NCI-H774 (cell line): ENCODE measurements at regions not wholly inside any gene's neighbourhood (a gene's known extent, or its start where the extent isn't known, plus 50 kb on each side); places are given as distances from the start of the nearest gene placed in this dataset.

ENCODE experiments used
- DNase-seq: peaks from one replicate; lab custom pipeline; 2025; lab: John Stamatoyannopoulos, UW

GRCh38 chr11:32039149-32039548 is 51.7 kb upstream of the RCN1 start:
- DNase-seq, result no peak

- no peak for DNase-seq
These were observed 56.2 kb upstream of the RCN1 start for GRCh38 chr11:32034680-32035079.

- no peak for DNase-seq
These were observed 56.7 kb upstream of the RCN1 start for GRCh38 chr11:32034149-32034548.

GRCh38 chr11:32033491-32033890 is 57.4 kb upstream of the RCN1 start:
- no peak for DNase-seq

- DNase-seq, result no peak
These were observed 57.8 kb upstream of the RCN1 start for GRCh38 chr11:32033067-32033466.

GRCh38 chr11:32032478-32032877 is 58.4 kb upstream of the RCN1 start:
- no peak for DNase-seq

- no peak for DNase-seq
These were observed 58.8 kb upstream of the RCN1 start for GRCh38 chr11:32032052-32032451.

- no peak for DNase-seq
These were observed 59.9 kb upstream of the RCN1 start for GRCh38 chr11:32030875-32031503.

GRCh38 chr11:32029721-32030120 is 61.2 kb upstream of the RCN1 start:
- no peak for DNase-seq

- DNase-seq, result no peak
These were observed 62.7 kb upstream of the RCN1 start for GRCh38 chr11:32028201-32028600.

- DNase-seq, result no peak
These were observed 64.1 kb upstream of the RCN1 start for GRCh38 chr11:32026766-32027165.

GRCh38 chr11:32024948-32025347 is 65.9 kb upstream of the RCN1 start:
- DNase-seq, result no peak

- DNase-seq, result no peak
These were observed 67.2 kb upstream of the RCN1 start for GRCh38 chr11:32023370-32024305.

- no peak for DNase-seq
These were observed 72.2 kb upstream of the RCN1 start for GRCh38 chr11:32018672-32019071.

GRCh38 chr11:32016111-32016510 is 74.8 kb upstream of the RCN1 start:
- no peak for DNase-seq

GRCh38 chr11:32015427-32015826 is 75.4 kb upstream of the RCN1 start:
- DNase-seq, result no peak

- no peak for DNase-seq
These were observed 77.3 kb upstream of the RCN1 start for GRCh38 chr11:32013603-32014002.

- DNase-seq, result no peak
These were observed 78.8 kb upstream of the RCN1 start for GRCh38 chr11:32012049-32012448.

- no peak for DNase-seq
These were observed 81.9 kb upstream of the RCN1 start for GRCh38 chr11:32008880-32009551.

- DNase-seq, result peak; percentile 3
These were observed 84.0 kb upstream of the RCN1 start for GRCh38 chr11:32006799-32007388.

- DNase-seq, result no peak
These were observed 85.0 kb upstream of the RCN1 start for GRCh38 chr11:32005786-32006416.

GRCh38 chr11:32003335-32003734 is 87.5 kb upstream of the RCN1 start:
- DNase-seq, result no peak
